ENCODE measurements at regions not wholly inside any gene's neighbourhood (a gene's known extent, or its start where the extent isn't known, plus 50 kb on each side); places are given as distances from the start of the nearest gene placed in this dataset.
"Not testable (repeated sequence)": the region's sequence is repeated elsewhere in the genome, so short reads cannot be mapped to it uniquely, and the experiment has no call there.

DNA sequence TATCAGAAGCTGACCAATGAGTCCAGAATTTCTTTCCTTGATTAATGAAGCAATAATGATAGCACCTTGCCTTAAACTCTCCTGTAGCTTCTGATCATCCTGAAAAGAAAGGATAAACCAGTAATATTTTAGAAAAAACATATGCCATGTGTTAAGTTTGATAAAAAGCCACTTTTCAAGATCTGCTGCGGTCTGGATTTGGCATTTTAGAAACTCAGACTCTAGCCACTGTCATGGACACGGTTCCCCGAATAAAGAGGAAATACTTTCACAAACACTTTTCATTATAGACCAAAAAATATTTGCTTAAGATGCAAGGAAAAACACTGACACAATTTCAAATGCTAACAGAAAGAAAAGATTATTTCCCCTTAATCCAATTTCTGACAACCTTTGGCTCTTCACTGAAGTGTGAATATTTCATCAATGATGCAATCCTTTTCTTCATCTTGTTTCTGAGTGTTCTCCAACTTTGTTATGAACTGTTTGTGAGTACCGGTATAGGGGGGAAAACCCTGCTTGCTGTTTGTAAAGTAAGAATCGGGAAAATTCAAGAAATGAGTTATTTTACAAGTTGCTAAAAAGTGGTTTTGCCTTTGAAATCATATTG is 329.5 kb downstream of the CRPPA start:
- DNase-seq: no peak
- Histone ChIP-seq H3K36me3 (no peaks in the 10 kb centered on the region), H3K27me3 (ENCODE audit: insufficient read depth, low read depth, severe bottlenecking) (no peaks in the 10 kb centered on the region), H3K27ac (no peak overlapping the region), H3K4me3 (ENCODE audit: low read depth, low read length) (no peak overlapping the region), H3K9me3 (ENCODE audit: severe bottlenecking) (no peaks in the 10 kb centered on the region)
- TF ChIP-seq CTCF (IDR thresholded peaks at IDR 0.05; ENCODE audit: low read depth, low read length): no peak

DNA sequence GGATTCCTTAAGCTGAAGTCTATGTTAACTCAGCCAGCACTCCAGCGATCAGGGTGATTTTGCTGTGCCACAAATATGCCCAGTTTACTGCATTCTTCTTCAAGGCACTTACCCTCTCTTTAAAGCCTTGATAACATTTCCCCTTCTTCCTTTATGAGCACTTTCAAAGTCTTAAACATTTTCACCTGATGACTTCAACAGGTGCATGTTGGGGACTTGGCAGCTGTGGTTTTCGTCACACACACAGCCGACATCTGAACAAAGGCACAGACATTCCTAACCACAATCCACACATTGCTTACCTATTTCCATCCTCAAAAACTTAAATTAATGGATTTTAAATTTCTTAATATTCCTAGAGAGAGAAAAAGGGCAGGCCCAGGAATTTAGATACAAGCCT is 331.5 kb downstream of the CRPPA start:
- DNase-seq: no peak
- no peaks in the 10 kb centered on the region for H3K9me3 ChIP-seq (ENCODE audit: severe bottlenecking)
- H3K36me3 ChIP-seq: no peaks in the 10 kb centered on the region
- no peaks in the 10 kb centered on the region for H3K27me3 ChIP-seq (ENCODE audit: insufficient read depth, low read depth, severe bottlenecking)
- H3K27ac ChIP-seq: no peak overlapping the region
- no peak overlapping the region for H3K4me3 ChIP-seq (ENCODE audit: low read depth, low read length)
- TF ChIP-seq CTCF (IDR thresholded peaks at IDR 0.05; ENCODE audit: low read depth, low read length): no peak

- DNase-seq: no peak
- Histone ChIP-seq H3K27ac (no peak overlapping the region), H3K4me3 (ENCODE audit: low read depth, low read length) (no peak overlapping the region), H3K36me3 (no peaks in the 10 kb centered on the region), H3K27me3 (ENCODE audit: insufficient read depth, low read depth, severe bottlenecking) (no peaks in the 10 kb centered on the region), H3K9me3 (ENCODE audit: severe bottlenecking) (no peaks in the 10 kb centered on the region)
- TF ChIP-seq CTCF (IDR thresholded peaks at IDR 0.05; ENCODE audit: low read depth, low read length): no peak
Measured at GRCh38 chr7:16089191-16089590, 332.1 kb downstream of the CRPPA start.

- no peak for DNase-seq
- H3K36me3 ChIP-seq: no peaks in the 10 kb centered on the region
- no peaks in the 10 kb centered on the region for H3K27me3 ChIP-seq (ENCODE audit: insufficient read depth, low read depth, severe bottlenecking)
- H3K27ac ChIP-seq: no peak overlapping the region
- no peaks in the 10 kb centered on the region for H3K9me3 ChIP-seq (ENCODE audit: severe bottlenecking)
- no peak overlapping the region for H3K4me3 ChIP-seq (ENCODE audit: low read depth, low read length)
- TF ChIP-seq CTCF (IDR thresholded peaks at IDR 0.05; ENCODE audit: low read depth, low read length): no peak
Measured at GRCh38 chr7:16086743-16087142, 334.6 kb downstream of the CRPPA start.

DNA sequence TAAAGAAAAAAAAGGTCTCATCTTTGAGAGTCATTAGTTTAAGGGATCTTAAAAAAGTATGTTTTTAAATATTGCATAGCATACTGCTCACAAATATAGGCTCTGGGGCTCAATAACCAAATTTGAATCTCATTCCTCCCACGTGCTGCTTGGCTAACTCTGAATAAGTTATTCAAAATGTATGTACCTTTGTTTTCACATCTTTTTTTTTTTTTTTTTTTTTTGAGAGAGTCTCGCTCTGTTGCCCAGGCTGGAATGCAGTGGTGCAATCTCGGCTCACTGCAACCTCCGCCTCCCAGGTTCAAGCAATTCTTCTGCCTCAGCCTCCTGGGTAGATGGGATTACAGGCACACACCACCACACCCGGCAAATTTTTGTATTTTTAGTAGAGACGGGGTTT is 335.6 kb downstream of the CRPPA start:
- not testable (repeated sequence) for DNase-seq; H3K27ac ChIP-seq; H3K27me3 ChIP-seq (ENCODE audit: insufficient read depth, low read depth, severe bottlenecking); H3K36me3 ChIP-seq; H3K9me3 ChIP-seq (ENCODE audit: severe bottlenecking); H3K4me3 ChIP-seq (ENCODE audit: low read depth, low read length)

- Histone ChIP-seq H3K27me3 (ENCODE audit: insufficient read depth, low read depth, severe bottlenecking) (no peaks in the 10 kb centered on the region), H3K27ac (no peak overlapping the region), H3K36me3 (no peaks in the 10 kb centered on the region), H3K4me3 (ENCODE audit: low read depth, low read length) (no peak overlapping the region), H3K9me3 (ENCODE audit: severe bottlenecking) (no peaks in the 10 kb centered on the region)
- DNase-seq: no peak
- TF ChIP-seq CTCF (IDR thresholded peaks at IDR 0.05; ENCODE audit: low read depth, low read length): no peak
Measured at GRCh38 chr7:16084875-16085274, 336.5 kb downstream of the CRPPA start.

All from WERI-Rb-1 (cell line).